Smooth muscle cell (in vitro differentiated cells): ENCODE measurements at regions not wholly inside any gene's neighbourhood (a gene's known extent, or its start where the extent isn't known, plus 50 kb on each side); places are given as distances from the start of the nearest gene placed in this dataset.

Experiments used
- DNase-seq: peaks from one replicate; lab custom pipeline; 2025; ENCODE audit not compliant: unreplicated experiment; lab: John Stamatoyannopoulos, UW
- H2AFZ ChIP-seq: fragments of 200-600 bp; sonication (generic); 2 replicates; pipeline ENCODE4 v1.6.0; 2016; ENCODE audit warnings: antibody characterized with exemption, low read depth, mild to moderate bottlenecking
- H3F3A ChIP-seq: fragments of 200-600 bp; sonication (generic); 2 replicates; pipeline ENCODE4 v1.6.0; 2017; ENCODE audit warnings: antibody characterized with exemption, low read depth
- H3K27ac ChIP-seq: fragments of 200-600 bp; sonication (generic); 2 replicates; pipeline ENCODE4 v1.5.1; 2016; ENCODE audit warnings: low read depth, mild to moderate bottlenecking
- H3K27me3 ChIP-seq: fragments of 200-600 bp; sonication (generic); 2 replicates; pipeline ENCODE4 v1.6.1; 2016; ENCODE audit warnings: low read depth, mild to moderate bottlenecking
- H3K36me3 ChIP-seq: fragments of 200-600 bp; sonication (generic); 2 replicates; pipeline ENCODE4 v1.5.1; 2016; ENCODE audit warnings: low read depth
- H3K4me1 ChIP-seq: fragments of 200-600 bp; sonication (generic); 2 replicates; pipeline ENCODE4 v1.5.1; 2016; ENCODE audit warnings: low read depth
- H3K4me2 ChIP-seq: fragments of 200-600 bp; sonication (generic); 2 replicates; pipeline ENCODE4 v1.6.0; 2016; ENCODE audit warnings: mild to moderate bottlenecking
- H3K4me3 ChIP-seq: fragments of 200-600 bp; sonication (generic); 2 replicates; pipeline ENCODE4 v1.5.1; 2016; ENCODE audit warnings: mild to moderate bottlenecking
- H3K79me2 ChIP-seq: fragments of 200-600 bp; sonication (generic); 2 replicates; pipeline ENCODE4 v1.6.0; 2016; ENCODE audit warnings: low read depth, mild to moderate bottlenecking
- H3K9ac ChIP-seq: fragments of 200-600 bp; sonication (generic); 2 replicates; pipeline ENCODE4 v1.6.0; 2016; ENCODE audit warnings: low read depth
- H3K9me3 ChIP-seq: fragments of 200-600 bp; sonication (generic); replicated peaks from 2 replicates; pipeline ENCODE4 v1.5.1; 2016; ENCODE audit warnings: low read depth
- H4K20me1 ChIP-seq: fragments of 200-600 bp; sonication (generic); 2 replicates; pipeline ENCODE4 v1.6.0; 2016; ENCODE audit warnings: low read depth
- CTCF ChIP-seq: fragments of 200-600 bp; sonication (generic); IDR thresholded peaks from 2 replicates; pipeline ENCODE4 v1.5.1; 2017; ENCODE audit warnings: borderline replicate concordance, mild to moderate bottlenecking, antibody characterized with exemption; ENCODE audit not compliant: insufficient read depth, poor library complexity, severe bottlenecking
- WGBS: methylation state at CpG from one replicate; pipeline ENCODE4 v1.1.7; 2016; ENCODE audit warnings: low lambda C conversion rate; 5-methylcytosine and 5-hydroxymethylcytosine counted together

GRCh38 chr11:134504146-134504905 lies 92.3 kb upstream of the B3GAT1 start:
- H3K9ac ChIP-seq: no peak overlapping the region
- no peak for TF ChIP-seq CTCF
- no peaks in the 10 kb centered on the region for H3K27me3 ChIP-seq
- DNase-seq: no peak
- no peaks in the 10 kb centered on the region for H4K20me1 ChIP-seq
- no peak overlapping the region for H3K4me2 ChIP-seq
- H3K27ac ChIP-seq: no peak overlapping the region
- H3K79me2 ChIP-seq: no peaks in the 10 kb centered on the region
- H3K4me3 ChIP-seq: no peak overlapping the region
- H3F3A ChIP-seq: no peaks in the 10 kb centered on the region
- H3K4me1 ChIP-seq: no peaks in the 10 kb centered on the region
- no peak overlapping the region for H2AFZ ChIP-seq
- H3K9me3 ChIP-seq: no peaks in the 10 kb centered on the region
- WGBS: 81% methylated on average over 16 of the region's 16 CpGs
- no peaks in the 10 kb centered on the region for H3K36me3 ChIP-seq

- Histone ChIP-seq H3K4me2 (no peak overlapping the region), H2AFZ (no peak overlapping the region), H3K79me2 (no peaks in the 10 kb centered on the region), H4K20me1 (no peaks in the 10 kb centered on the region), H3K27ac (no peak overlapping the region), H3K9ac (no peak overlapping the region), H3K4me3 (no peak overlapping the region), H3F3A (no peaks in the 10 kb centered on the region), H3K36me3 (no peaks in the 10 kb centered on the region), H3K27me3 (no peaks in the 10 kb centered on the region), H3K9me3 (no peaks in the 10 kb centered on the region), H3K4me1 (no peaks in the 10 kb centered on the region)
- WGBS: 95% methylated on average over 16 of the region's 16 CpGs
- no peak for DNase-seq
- TF ChIP-seq CTCF: no peak
Observed at GRCh38 chr11:134503596-134503995, 91.6 kb upstream of the B3GAT1 start.

- Histone ChIP-seq H3K27ac (no peak overlapping the region), H3K9ac (no peak overlapping the region), H3K9me3 (no peaks in the 10 kb centered on the region), H2AFZ (no peak overlapping the region), H4K20me1 (no peaks in the 10 kb centered on the region), H3K4me2 (no peak overlapping the region), H3K27me3 (no peaks in the 10 kb centered on the region), H3F3A (no peaks in the 10 kb centered on the region), H3K79me2 (no peaks in the 10 kb centered on the region), H3K4me1 (no peaks in the 10 kb centered on the region), H3K36me3 (no peaks in the 10 kb centered on the region), H3K4me3 (no peak overlapping the region)
- 76% methylated on average over 21 of the region's 21 CpGs for WGBS
- no peak for TF ChIP-seq CTCF
- no peak for DNase-seq
Observed at GRCh38 chr11:134503100-134503499, 91.1 kb upstream of the B3GAT1 start.

- H3F3A ChIP-seq: no peaks in the 10 kb centered on the region
- H3K9ac ChIP-seq: no peak overlapping the region
- H3K4me2 ChIP-seq: no peak overlapping the region
- no peaks in the 10 kb centered on the region for H4K20me1 ChIP-seq
- H3K4me3 ChIP-seq: no peak overlapping the region
- WGBS: 96% methylated on average over 5 of the region's 5 CpGs
- no peak overlapping the region for H3K27ac ChIP-seq
- H3K79me2 ChIP-seq: no peaks in the 10 kb centered on the region
- H2AFZ ChIP-seq: no peak overlapping the region
- no peaks in the 10 kb centered on the region for H3K4me1 ChIP-seq
- no peak for DNase-seq
- no peaks in the 10 kb centered on the region for H3K9me3 ChIP-seq
- no peak for TF ChIP-seq CTCF
- no peaks in the 10 kb centered on the region for H3K27me3 ChIP-seq
- H3K36me3 ChIP-seq: no peaks in the 10 kb centered on the region
Observed at GRCh38 chr11:134502153-134502550, 90.1 kb upstream of the B3GAT1 start.
